GM21737 (cell line): ENCODE measurements at regions not wholly inside any gene's neighbourhood (a gene's known extent, or its start where the extent isn't known, plus 50 kb on each side); places are given as distances from the start of the nearest gene placed in this dataset.

Source experiments
- ATAC-seq: cut with Tn5 transposase; IDR thresholded peaks from one replicate; pipeline ENCODE4 v1.9.1; 2021; ENCODE audit warnings: mild to moderate bottlenecking, moderate library complexity; ENCODE audit not compliant: unreplicated experiment

DNA sequence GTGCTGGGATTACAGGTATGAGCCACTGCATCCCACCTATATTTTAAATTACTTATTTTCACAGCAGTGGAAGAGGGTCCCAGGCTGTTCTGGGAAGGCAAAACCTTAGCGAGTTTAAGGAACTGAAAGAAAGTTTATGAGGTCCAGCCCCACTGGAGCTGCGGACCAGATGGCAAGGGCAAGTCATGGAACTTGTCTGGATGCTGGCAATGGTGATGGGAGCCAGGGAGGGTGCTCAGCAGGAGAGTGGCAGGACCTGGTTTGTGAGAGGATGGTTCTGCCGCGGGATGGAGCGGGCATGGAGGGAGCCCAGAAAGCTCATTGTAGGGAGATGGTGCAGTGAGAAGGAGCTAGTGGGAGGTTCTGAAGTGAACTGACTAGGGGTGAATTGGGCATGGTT lies 50.6 kb upstream of the SLC45A1 start:
- no peak for ATAC-seq

DNA sequence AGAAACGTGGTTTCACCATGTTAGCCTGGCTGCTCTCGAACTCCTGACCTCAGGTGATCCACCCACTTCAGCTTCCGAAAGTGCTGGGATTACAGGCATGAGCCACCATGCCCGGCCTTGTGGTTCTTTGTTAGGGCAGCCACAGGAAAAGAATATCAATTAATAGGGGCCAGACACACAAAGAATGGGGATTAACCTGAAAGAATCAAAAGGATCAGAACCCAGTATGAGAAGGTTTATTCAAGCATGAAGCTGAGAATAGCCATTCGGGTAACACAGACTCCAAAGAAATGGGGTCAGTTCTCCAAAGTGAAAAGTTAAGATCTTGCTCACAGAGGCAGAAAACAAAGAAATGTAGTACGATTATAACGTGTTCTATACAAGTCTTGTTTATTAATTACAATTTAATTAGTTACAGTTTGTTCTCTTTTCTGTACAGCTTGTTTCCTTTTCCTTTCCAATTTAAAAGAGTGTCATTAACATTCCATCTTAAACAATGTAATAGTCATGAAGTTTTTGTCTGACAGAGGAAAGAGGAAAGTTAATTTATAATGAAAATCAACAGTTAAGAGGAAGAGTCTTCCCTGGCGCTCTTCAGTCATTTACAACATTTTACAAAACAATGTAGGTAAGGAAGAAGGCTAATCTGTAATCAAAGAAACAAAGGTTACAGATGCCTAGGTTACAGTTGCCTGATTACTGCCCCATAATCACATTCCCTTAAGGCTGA lies 51.3 kb upstream of the SLC45A1 start:
- ATAC-seq = no peak

DNA sequence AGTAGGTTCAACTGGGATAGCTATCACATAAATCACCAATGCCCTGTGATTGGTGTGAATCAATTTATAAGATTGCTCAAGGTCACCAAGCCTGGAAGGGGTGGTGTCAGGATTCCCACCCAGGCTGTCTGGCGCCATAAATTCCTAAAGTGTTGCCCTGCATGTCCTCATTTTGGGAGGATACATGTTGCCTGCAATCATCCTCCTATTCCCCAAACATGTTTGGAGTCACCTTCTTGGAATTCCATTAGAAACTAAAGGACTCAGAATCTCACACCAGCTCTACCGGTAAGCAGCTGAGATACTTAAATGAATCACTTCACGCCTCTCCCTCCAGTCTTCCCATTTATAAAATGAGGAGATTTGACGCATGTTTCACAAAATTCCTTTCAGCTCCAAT lies 54.1 kb upstream of the SLC45A1 start:
- ATAC-seq = no peak

DNA sequence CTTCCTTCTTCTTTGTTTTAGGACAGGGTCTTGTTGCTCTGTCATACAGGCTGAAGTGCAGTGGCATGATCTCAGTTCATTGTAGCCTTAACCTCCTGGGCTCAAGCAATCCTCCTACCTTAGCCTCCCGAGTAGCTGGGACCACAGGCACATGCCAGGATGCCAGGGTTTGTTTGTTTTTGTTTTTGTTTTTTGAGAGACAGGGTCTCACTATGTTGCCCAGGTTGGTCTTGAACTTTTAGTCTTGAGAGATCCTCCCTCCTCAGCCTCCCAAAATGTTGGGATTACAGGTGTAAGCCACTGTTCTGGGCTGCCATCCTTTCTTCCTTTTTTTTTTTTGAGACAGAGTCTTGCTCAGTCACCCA lies 56.5 kb upstream of the SLC45A1 start:
- no peak for ATAC-seq

DNA sequence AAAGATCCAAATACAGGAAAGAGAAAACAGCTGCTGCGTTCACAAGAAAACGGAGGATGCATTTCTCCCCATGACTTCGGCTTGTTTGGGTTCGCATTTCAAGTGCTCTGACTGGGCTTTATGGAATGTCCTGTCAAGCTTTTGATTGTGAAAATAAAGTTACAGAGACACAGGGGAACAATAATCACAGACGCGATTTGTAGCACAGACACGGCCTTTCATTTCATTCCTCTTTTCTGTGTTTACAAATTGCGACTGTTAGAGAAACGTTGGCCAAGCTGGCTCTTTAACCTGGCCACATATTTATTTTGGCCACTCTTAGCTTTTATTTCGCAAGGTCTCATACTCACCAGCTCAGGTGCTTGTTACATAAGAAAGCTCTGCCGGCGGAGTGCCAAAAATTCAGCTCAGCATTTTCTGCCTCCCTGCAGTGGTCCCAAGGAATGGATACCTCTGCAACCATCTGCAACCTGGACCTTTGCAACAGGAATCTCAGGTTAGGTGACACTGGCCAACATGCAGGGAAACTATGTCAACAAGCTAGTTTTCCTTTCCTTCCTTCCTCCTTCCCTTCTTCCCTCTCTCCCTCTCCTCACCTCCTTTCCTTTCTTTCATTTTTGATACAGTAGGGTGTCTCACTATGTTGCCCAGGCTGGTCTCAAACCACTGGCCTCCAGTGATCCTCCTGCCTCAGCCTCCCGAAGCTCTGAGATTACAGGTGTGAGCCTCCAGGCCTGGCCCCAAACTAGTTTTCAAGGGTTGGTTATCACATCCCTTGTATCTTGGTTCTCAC lies 58.2 kb upstream of the SLC45A1 start:
- no peak for ATAC-seq

DNA sequence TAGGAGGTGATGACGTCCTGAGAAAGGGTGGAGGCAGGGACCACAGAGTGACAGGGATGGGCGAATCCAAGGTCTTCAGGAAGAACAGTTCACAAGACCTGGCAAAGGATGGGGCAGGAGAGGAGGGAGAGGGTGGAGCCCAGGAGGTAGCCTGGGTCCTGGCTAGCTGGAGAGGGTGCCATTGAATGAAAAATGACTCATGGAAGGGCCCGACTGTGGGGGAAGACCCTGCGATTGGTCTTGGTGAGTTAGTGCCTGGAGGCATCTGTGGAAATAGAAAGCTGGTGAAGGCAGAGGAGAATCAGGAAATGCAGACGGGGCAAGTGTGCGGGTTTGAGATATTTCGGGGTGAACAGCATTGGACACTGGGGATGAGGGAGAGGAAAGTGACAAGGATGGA lies 60.3 kb upstream of the SLC45A1 start:
- ATAC-seq = no peak

DNA sequence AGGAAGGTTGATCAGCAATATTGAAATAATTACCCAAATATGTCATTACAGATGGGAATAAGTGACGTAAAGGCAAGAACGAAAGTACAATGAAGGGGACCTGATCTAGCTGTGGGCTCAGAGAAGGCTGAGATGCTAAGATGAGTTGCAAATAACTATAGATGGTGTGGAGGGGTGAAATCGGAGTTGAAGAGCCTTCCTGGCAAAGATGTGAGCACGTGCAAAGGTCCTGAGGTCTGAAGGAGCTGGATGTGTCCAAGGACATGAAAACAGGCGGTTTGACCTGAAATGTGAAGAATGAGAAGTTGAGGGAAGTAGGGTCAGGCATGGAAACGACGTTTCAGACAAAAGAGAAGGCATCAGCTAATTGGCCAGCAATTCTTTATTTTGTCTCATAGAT lies 61.6 kb upstream of the SLC45A1 start:
- no peak for ATAC-seq

DNA sequence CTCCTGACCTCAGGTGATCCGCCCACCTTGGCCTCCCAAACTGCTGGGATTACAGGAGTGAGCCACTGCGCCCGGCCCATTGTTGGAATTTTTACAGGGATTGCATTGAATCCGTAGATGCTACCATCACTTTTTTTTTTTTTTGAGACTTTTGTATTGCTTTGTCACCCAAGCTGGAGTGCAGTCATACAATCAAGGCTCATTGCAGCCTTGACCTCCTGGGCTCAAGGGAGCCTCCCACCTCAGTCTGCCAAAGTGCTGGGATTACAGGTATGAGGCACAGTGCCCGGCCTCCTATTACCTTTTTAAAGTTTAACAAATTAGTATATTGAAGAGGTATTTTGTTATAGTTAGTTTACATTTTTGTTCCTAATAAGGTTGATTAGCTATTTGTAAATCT lies 62.2 kb upstream of the SLC45A1 start:
- no peak for ATAC-seq

DNA sequence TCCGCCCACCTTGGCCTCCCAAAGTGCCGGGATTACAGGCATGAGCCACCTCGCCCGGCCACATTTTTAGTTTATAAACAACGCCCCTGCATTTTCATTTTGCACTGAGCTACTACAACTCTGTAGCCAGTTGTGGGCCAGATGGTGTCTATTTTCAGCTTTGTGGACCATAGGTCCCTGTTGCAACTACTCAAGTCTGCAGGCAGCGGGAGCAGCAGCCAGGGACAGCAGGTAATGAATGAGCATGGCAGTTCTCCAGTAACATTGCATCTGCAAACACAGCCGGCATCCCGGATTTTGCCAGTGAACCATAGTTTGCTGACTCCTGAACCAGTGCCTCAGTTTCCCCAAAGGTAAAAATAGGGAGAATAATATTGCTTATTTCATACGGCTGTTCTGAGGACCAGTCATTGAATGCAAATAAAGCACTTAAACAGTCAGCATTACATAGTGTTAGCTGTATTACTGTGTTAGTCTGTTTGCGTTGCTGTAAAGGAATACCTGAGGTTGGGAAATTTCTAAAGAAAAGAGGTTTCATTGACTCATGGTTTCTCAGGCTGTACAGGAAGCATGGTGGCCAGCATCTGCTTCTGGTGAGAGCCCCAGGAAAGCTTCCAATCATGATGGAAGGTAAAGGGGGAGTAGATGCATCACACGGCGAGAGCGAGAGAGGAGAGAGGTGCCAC lies 65.5 kb upstream of the SLC45A1 start:
- no peak for ATAC-seq

DNA sequence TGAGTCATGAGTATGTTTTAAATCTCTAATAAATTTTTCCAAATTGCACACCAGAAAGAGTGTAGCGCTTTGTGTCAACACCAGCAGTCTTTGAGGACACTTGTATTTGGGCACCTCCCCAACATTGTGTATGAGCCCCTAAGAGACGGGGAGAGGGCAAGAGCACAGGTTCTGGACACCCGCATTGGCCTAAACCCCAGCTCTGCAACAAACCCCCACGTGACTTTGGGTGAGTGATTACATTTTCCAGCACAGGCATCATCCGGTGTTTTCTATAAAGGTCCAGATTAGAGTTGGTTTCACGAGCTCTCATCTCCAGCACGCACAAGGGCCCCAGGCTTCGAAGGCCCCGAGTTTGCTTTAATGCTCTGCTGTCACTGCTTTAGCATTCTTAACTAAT lies 66.3 kb upstream of the SLC45A1 start:
- ATAC-seq = no peak

DNA sequence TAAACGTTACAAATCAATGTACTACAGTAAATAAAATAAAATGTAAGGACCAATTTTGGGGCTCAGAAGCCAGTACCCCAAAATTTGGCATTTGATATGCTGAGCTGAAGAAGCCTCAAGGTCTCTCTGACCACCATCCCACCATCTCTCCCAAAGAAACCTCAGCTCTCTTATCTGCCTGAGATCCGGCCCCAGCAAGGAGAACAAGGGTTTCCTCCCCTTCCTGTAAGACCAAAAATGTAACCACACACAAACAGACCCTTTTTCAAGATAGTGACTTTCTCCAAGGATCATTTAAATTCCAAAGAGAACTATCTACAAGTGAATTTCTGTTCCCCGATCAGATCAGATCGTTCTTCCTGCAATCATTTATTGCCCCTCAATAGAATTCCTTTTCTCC lies 68.1 kb upstream of the SLC45A1 start:
- ATAC-seq = no peak

DNA sequence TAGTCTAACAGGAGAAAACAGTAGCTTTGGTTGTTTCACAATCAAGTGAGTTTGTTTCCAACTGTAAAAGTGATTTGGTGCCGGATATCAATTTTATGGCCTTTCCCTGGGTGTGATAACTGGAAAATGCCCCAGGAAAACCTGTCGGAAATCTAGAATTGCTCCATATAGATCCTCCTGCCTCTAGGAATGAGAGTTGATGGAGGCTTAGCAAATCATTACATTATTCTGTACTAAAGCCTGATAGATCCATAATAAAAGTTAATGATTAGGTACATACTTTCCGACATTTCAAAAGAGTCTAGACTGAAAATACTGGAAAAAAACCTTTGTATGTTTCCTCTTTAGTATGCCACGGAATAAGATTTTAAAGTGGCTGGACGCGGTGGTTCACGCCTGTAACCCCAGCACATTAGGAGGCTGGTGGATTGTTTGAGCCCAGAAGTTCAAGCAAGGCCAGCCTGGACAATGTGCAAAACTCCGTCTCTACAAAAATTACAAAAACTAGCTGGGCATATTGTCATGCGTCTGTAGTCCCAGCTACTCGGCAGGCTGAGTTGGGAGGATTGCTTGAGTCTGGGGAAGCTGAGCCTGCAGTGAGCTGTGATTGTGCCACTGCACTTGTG lies 70.0 kb upstream of the SLC45A1 start:
- no peak for ATAC-seq

DNA sequence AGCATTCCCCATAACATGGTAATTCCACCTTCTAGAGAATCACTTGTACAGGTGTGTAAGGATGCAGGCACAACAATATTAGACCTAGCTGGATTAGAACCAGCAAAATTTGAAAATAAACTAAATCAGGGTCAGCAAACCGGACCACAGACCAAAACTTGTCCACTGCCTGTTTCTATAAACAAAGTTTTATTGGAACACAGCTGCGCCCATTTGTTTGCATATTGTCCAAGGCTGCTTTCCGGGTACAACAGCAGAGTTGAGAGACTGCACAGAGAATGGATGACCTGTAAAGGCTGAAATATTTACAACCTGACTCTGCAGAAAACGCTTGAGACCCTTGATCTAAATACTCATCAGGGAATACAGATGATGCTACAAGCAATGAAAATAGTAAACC lies 73.6 kb upstream of the SLC45A1 start:
- ATAC-seq = no peak

DNA sequence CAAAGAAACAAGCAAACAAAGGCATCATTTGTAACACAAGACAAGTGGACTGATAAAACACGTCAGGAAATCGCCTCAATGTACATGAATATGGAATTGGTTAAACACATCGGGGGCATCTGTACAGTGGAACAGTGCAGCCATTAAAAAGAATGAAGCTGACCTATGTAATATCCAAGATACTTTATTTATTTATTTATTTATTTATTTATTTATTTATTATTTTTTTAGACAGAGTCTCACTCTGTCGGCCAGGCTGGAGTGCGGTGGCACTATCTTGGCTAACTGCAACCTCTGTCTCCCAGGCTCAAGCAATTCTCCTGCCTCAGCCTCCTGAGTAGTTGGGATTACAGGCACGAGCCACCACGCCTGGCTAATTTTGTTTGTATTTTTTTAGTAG lies 75.4 kb upstream of the SLC45A1 start:
- no peak for ATAC-seq

DNA sequence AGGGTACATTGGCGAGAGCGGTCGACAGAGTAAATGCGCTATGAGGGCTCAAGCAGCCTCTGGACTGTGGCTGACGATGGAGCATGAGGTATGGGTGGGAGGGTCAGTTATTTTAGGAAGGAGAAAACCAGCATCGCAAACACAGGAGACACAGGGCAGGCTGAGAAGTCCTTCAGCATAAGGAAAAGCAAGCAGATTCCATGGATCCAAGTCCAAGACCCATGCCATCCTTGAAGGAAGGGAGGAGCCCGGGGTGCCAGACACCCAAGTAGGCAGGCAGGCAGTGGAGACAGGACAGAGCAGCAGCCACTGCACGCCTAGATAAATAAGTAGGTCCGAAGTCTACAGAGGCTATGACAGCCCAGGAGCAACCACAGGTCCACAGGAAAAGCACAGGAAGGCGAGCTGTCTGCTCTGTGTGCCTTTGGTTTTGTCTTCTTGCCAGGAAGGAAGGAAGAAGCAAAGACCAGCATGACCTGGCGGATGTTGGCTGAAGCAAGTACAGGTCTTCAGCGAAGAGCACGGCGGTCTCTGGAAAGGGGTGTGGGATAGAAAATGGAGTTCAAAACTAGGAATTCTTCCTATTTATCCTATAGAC lies 76.4 kb upstream of the SLC45A1 start:
- ATAC-seq = no peak

DNA sequence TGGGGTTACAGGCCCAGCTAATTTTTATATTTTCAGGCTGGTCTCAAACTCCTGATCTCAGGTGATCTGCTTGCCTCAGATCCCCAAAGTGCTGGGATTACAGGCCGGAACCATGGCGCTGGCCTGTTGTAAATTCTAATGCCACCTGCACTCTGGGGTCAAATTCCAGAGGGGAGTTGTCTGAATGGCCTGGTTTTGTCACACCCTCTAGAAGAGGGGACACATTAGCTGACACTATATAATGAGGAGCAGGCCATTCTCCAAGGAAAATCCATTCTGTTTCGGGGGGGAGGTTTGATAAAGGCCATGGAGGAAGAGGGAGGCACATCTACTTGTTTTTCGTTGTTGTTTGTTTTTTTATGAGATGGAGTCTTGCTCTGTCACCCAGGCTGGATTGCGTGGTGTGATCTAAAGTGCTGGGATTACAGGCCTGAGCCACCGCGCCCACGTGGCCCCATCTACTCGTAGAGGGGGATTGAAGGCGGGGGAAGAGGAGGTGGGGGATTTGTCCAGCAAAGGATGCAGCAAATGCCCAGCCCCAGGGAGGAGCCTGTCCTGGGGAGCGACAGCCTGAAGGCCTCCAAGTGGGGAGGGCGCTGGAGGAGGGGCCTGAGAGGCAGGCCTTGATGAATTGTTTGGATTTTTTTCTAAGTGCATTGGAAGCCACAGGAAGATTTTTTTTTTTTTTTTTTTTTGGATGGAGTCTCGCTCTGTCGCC lies 78.4 kb upstream of the SLC45A1 start:
- ATAC-seq = no peak

DNA sequence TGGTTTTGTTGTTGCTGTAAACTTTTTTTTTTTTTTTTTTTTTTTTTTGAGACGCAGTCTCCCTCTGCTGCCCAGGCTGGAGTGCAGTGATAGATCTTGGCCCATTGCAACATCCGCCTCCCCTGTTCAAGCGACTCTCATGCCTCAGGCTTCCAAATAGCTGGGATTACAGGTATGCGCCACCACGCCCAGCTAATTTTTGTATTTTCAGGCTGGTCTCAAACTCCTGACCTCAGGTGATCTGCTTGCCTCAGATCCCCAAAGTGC lies 78.9 kb upstream of the SLC45A1 start:
- ATAC-seq = no peak

DNA sequence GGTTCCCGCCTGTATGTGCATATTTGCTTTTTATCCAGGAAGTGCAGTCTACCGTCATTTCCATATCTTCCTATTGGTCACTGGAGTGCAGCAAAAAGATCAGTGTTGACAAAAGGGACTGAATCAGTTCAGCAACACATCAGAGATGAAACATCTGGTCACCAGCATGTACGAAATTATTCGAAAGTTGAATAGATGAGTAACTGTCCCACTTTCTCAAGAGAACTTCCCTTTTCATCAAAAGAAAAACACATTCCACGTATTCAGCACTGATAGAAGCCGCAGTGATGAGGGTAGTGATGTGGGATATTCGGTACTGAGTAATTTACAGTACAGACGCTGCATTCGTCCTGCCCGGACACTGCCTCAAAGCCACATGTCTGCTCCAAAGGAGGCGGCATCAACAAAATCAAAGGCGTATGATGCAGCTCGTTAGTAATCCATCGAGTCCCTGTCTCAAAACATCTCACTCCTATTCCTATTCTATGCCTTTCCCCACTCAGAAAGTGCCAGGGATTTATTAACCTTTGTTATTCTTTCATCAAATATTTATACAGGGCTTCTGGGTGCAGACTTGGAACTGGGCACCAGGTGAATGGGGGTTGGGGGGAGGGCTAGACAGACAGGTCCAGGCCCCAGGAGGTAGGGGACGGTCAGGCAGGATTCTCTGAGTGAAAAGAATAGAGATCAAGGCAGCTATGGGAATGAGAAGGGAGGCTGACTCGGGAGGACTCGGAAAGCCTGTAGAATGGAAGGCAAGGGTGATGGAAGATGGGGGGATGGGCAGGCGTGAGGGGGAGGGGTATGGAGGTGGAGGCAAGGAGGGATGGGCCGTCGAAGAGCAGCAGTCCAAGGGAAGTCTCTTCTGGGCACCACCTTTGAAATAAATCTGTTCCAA lies 79.5 kb upstream of the SLC45A1 start:
- ATAC-seq = no peak

DNA sequence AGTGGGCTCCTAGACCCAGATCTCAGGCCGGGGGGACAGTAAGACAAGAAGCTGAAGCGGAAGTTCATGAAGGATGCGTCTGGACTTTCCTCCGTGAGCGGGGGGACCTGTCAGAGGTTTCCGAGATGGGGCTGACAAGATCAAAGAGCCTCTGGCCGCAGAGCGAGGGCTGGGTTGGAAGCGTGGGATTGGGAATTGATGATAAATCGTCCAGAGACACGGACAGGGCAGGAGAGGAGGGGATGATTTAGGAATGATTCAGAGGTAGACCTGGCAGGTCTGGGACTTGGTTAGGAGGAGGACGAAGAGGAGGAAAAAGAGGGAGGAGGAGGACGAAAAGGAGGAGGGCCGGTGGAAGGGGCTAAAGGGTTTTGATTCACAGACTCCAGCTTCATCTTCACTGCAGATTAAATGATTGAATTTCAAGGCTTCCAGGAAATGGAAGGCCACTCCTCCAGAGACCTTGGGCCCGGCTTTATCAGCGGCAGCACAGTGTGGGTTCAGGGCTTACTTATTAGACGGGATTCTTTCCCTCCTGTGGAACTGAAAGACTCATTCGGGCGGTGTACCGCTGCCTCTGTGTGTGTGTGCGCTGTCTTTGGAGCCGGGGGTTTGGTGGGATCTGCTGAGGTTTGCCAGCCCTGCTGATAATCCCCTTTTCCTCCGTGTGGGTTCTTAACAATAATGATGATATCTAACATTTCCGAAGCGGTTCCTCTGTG lies 85.7 kb upstream of the SLC45A1 start:
- ATAC-seq = no peak
